IMR-90 (cell line): ENCODE measurements at regions not wholly inside any gene's neighbourhood (a gene's known extent, or its start where the extent isn't known, plus 50 kb on each side); places are given as distances from the start of the nearest gene placed in this dataset.
A peak's percentile ranks its signal among the peaks of the same experiment; 100 is the strongest.

Experiments
- ATAC-seq: fragments of 200-7000 bp; cut with Tn5 transposase; 2 replicates; pipeline ENCODE4 v1.9.1; 2020; ENCODE audit warnings: low read depth, mild to moderate bottlenecking, moderate library complexity
- BruUV-seq: library from RNA; stranded (reverse); fragments of 400-500 nt; replicated peaks from 2 replicates; lab custom pipeline; 2021; lab: Mats Ljungman, UMichigan
- CTCF ChIA-PET: fragments of 300-600 bp; formaldehyde crosslinking; extraction: SDS; loops from one replicate; lab custom pipeline; 2021; ENCODE audit warnings: antibody characterized with exemption; lab: Yijun Ruan, JAX
- POLR2A ChIA-PET: fragments of 300-600 bp; sonication (Branson Sonifier 250); formaldehyde crosslinking; loops from one replicate; lab custom pipeline; 2022; ENCODE audit warnings: antibody characterized with exemption; ENCODE audit not compliant: unreplicated experiment; lab: Charles Lee
- DNase-seq: peaks from one replicate; pipeline ENCODE4 v3.0.0; 2013
- H2AFZ ChIP-seq: replicated peaks from 2 replicates; pipeline ENCODE3; 2013; ENCODE audit warnings: low read length, mild to moderate bottlenecking; ENCODE audit not compliant: poor library complexity
- H2AK5ac ChIP-seq: 2 replicates; pipeline ENCODE4 v1.6.1; 2013; ENCODE audit warnings: low read depth, low read length, inconsistent platforms
- H2AK9ac ChIP-seq: replicated peaks from 2 replicates; pipeline ENCODE3; 2013; ENCODE audit warnings: mild to moderate bottlenecking, low read depth, low read length, moderate library complexity; ENCODE audit not compliant: poor library complexity
- H2BK120ac ChIP-seq: 2 replicates; pipeline ENCODE4 v1.6.1; 2013; ENCODE audit warnings: low read depth, low read length, inconsistent platforms
- H2BK15ac ChIP-seq: 3 replicates; pipeline ENCODE4 v1.6.1; 2013; ENCODE audit warnings: low read depth, low read length, inconsistent platforms
- H2BK20ac ChIP-seq: 2 replicates; pipeline ENCODE4 v1.6.1; 2013; ENCODE audit warnings: low read depth, mild to moderate bottlenecking, inconsistent platforms, low read length, moderate library complexity
- H2BK5ac ChIP-seq: 2 replicates; pipeline ENCODE4 v1.6.1; 2013; ENCODE audit warnings: mild to moderate bottlenecking, low read depth, low read length, inconsistent platforms; ENCODE audit not compliant: poor library complexity, severe bottlenecking
- H3K14ac ChIP-seq: replicated peaks from 2 replicates; pipeline ENCODE4 v1.6.1; 2013; ENCODE audit warnings: low read depth, low read length, inconsistent platforms
- H3K18ac ChIP-seq: 2 replicates; pipeline ENCODE4 v1.6.1; 2013; ENCODE audit warnings: low read depth, low read length, control low read depth
- H3K23ac ChIP-seq: 2 replicates; pipeline ENCODE4 v1.6.1; 2013; ENCODE audit warnings: low read depth, low read length, inconsistent platforms
- H3K27ac ChIP-seq: 2 replicates; pipeline ENCODE4 v1.5.1; 2013; ENCODE audit warnings: mild to moderate bottlenecking, control low read depth, low read length; ENCODE audit not compliant: insufficient read depth
- H3K27me3 ChIP-seq: 2 replicates; pipeline ENCODE4 v1.6.1; 2013; ENCODE audit warnings: low read length; ENCODE audit not compliant: control insufficient read depth, insufficient read depth
- H3K36me3 ChIP-seq: 2 replicates; pipeline ENCODE4 v1.6.1; 2013; ENCODE audit warnings: low read length, mixed read lengths; ENCODE audit not compliant: control insufficient read depth, insufficient read depth
- H3K4ac ChIP-seq: 2 replicates; pipeline ENCODE4 v1.6.1; 2013; ENCODE audit warnings: low read depth, low read length, inconsistent platforms
- H3K4me1 ChIP-seq: 2 replicates; pipeline ENCODE4 v1.6.1; 2013; ENCODE audit warnings: low read length, mixed read lengths; ENCODE audit not compliant: control insufficient read depth, insufficient read depth
- H3K4me2 ChIP-seq: 2 replicates; pipeline ENCODE4 v1.6.1; 2013; ENCODE audit warnings: low read depth, mild to moderate bottlenecking, control low read depth, low read length, moderate library complexity
- H3K4me3 ChIP-seq: 2 replicates; pipeline ENCODE4 v1.5.1; 2013; ENCODE audit warnings: low read depth, mild to moderate bottlenecking, control low read depth, low read length, moderate library complexity; ENCODE audit not compliant: insufficient read depth
- H3K56ac ChIP-seq: 2 replicates; pipeline ENCODE4 v1.6.1; 2013; ENCODE audit warnings: low read length, inconsistent platforms; ENCODE audit not compliant: insufficient read depth; ENCODE audit errors: extremely low read depth
- H3K79me1 ChIP-seq, 2 experiments: 2 replicates each; pipeline ENCODE4 v1.6.1; 2013; ENCODE audit warnings: low read length in 2 of 2, inconsistent platforms in 1 of 2, low read depth in 1 of 2
- H3K9ac ChIP-seq: 2 replicates; pipeline ENCODE4 v1.6.1; 2013; ENCODE audit warnings: low read depth, low read length, control low read depth
- H3K9me1 ChIP-seq: 2 replicates; pipeline ENCODE4 v1.6.1; 2013; ENCODE audit warnings: low read length, inconsistent platforms; ENCODE audit not compliant: insufficient read depth
- H3K9me3 ChIP-seq: 2 replicates; pipeline ENCODE4 v1.6.1; 2013; ENCODE audit warnings: low read length; ENCODE audit not compliant: control insufficient read depth, insufficient read depth
- H4K20me1 ChIP-seq: 2 replicates; pipeline ENCODE4 v1.6.1; 2013; ENCODE audit warnings: low read length, inconsistent platforms; ENCODE audit not compliant: insufficient read depth
- H4K5ac ChIP-seq: 2 replicates; pipeline ENCODE4 v1.6.1; 2013; ENCODE audit warnings: mild to moderate bottlenecking, low read depth, low read length, control low read depth
- H4K8ac ChIP-seq, 2 experiments: 2 replicates each; pipeline ENCODE4 v1.6.1; 2013; ENCODE audit warnings: low read depth in 2 of 2, low read length in 2 of 2, control low read depth in 1 of 2, inconsistent platforms in 1 of 2
- H4K91ac ChIP-seq: 2 replicates; pipeline ENCODE4 v1.6.1; 2013; ENCODE audit warnings: low read depth, low read length, inconsistent platforms; ENCODE audit not compliant: insufficient read depth
- BHLHE40 ChIP-seq: fragments of 150-350 bp; IDR thresholded peaks from 2 replicates; pipeline ENCODE4 v1.6.1; 2016; ENCODE audit warnings: mild to moderate bottlenecking, low read depth, low read length
- MAFK ChIP-seq: IDR thresholded peaks from 2 replicates; pipeline ENCODE4 v1.6.1; 2012; ENCODE audit warnings: low read depth, low read length, improper control_type of control experiment
- MAZ ChIP-seq: IDR thresholded peaks from 2 replicates; pipeline ENCODE4 v1.6.1; 2012; ENCODE audit warnings: low read depth, mild to moderate bottlenecking, low read length, improper control_type of control experiment, moderate library complexity, borderline replicate concordance
- POLR2A ChIP-seq: IDR thresholded peaks from 2 replicates; pipeline ENCODE4 v1.6.1; 2012; ENCODE audit warnings: mild to moderate bottlenecking, low read depth, low read length
- RAD21 ChIP-seq: IDR thresholded peaks from 2 replicates; pipeline ENCODE4 v1.6.1; 2012; ENCODE audit warnings: low read length, improper control_type of control experiment
- RFX5 ChIP-seq: IDR thresholded peaks from 2 replicates; pipeline ENCODE4 v1.8.0; 2012; ENCODE audit warnings: low read depth, mild to moderate bottlenecking, low read length, moderate library complexity
- SMC3 ChIP-seq: fragments of 150-350 bp; IDR thresholded peaks from 2 replicates; pipeline ENCODE4 v1.6.1; 2016; ENCODE audit warnings: low read depth, mild to moderate bottlenecking, antibody characterized with exemption, low read length, moderate library complexity
- WGBS, 2 experiments: methylation state at CpG; one replicate each; pipeline versions ENCODE4 v1.1.5 to v1.1.7; 2013; ENCODE audit warnings: missing lambda C conversion rate in 2 of 2; ENCODE audit not compliant: insufficient read length in 1 of 2; ENCODE audit errors: extremely low coverage in 2 of 2; 5-methylcytosine and 5-hydroxymethylcytosine counted together
- dilution Hi-C: fragments of 300-500 bp; cut with HindIII; formaldehyde crosslinking; loops from one replicate; pipeline ENCODE4 v1.14.3; 2018; ENCODE audit warnings: low sequenced_read_pairs; ENCODE audit not compliant: unreplicated experiment
- in situ Hi-C: fragments of 300-500 bp; cut with MboI; formaldehyde crosslinking; loops from 3 replicates; pipeline ENCODE4 v1.14.3; 2019; ENCODE audit warnings: low sequenced_read_pairs, inconsistent platforms, mixed read lengths
- intact Hi-C: fragments of 100-400 bp; cut with micrococcal nuclease; formaldehyde crosslinking; loops from 2 replicates; pipeline ENCODE4 v1.10.0; 2022

DNA sequence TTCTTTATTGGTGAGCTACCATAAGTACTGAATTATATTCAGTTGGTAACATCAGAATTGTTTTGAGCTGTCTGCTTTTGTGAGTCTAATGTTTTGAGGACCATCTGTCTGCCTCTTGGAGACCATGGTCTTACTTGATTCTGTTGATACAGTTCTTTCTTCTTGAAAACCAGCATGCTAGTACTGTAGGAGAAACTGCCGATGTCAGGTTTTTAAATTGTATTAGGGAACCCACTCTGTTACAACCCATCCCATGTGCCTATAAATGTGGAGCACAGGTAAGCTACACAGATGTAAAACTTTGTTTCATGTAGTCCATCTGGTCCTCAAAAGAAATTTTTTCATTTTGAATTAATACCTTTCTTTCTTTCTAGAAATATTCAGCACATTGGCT lies 103.4 kb upstream of the DMRTA1 start:
- Histone ChIP-seq H4K5ac (no peak overlapping the region), H3K9me1 (no peaks in the 10 kb centered on the region), H4K91ac (no peak overlapping the region), H2AK9ac (no peak overlapping the region), H3K56ac (no peak overlapping the region), H3K79me1 (no peaks in the 10 kb centered on the region), H3K14ac (no peak overlapping the region), H2AK5ac (no peak overlapping the region), H2BK15ac (no peak overlapping the region), H3K4me3 (no peak overlapping the region), H4K20me1 (no peaks in the 10 kb centered on the region), H2BK20ac (no peak overlapping the region), H3K4me1 (no peaks in the 10 kb centered on the region), H2BK5ac (no peak overlapping the region), H3K18ac (no peak overlapping the region), H3K9me3 (no peaks in the 10 kb centered on the region), H4K8ac (no peak overlapping the region), H3K4me2 (no peak overlapping the region), H3K27ac (no peak overlapping the region), H3K27me3 (no peaks in the 10 kb centered on the region), H2AFZ (no peak overlapping the region), H2BK120ac (no peak overlapping the region), H3K4ac (no peak overlapping the region), H3K36me3 (no peaks in the 10 kb centered on the region), H3K23ac (no peak overlapping the region), H3K9ac (no peak overlapping the region)
- dilution Hi-C loops: no loop called here
- ChIA-PET CTCF (no interaction called here), POLR2A (interaction anchor here (0.6 to 0.7 kb wide), 2 partner anchors 32 to 907 kb away, joined by 3 to 5 read pairs; no protein-coding TSS in a partner anchor)
- WGBS, 2 experiments: no CpG with 5 or more reads among the region's 1 CpG
- in situ Hi-C loops: no loop called here
- intact Hi-C loops: no loop called here
- no peak for DNase-seq
- no peak for ATAC-seq
- no TSS peak for BruUV-seq
- TF ChIP-seq RAD21: no peak
- no peak for TF ChIP-seq POLR2A
- no peak for TF ChIP-seq RFX5
- no peak for TF ChIP-seq SMC3
- TF ChIP-seq MAZ: no peak
- peak; percentile 60 for TF ChIP-seq MAFK
- no peak for TF ChIP-seq BHLHE40
